Testis (tissue), 2 donors: ENCODE measurements at regions not wholly inside any gene's neighbourhood (a gene's known extent, or its start where the extent isn't known, plus 50 kb on each side); places are given as distances from the start of the nearest gene placed in this dataset.

Source experiments
- POLR2A ChIP-seq: fragments of 450-650 bp; IDR thresholded peaks from one replicate; pipeline ENCODE4 v1.6.1; 2017; ENCODE audit warnings: antibody characterized with exemption, mild to moderate bottlenecking, moderate library complexity
- TF ChIP-seq, protein P1 (sequence below), 3 experiments: fragments of 450-650 bp in 2 of 3; fragments of 200-600 bp in 1 of 3; sonication (generic) in 1 of 3; IDR thresholded peaks; one replicate each; pipeline ENCODE4 v1.5.1; 2016 to 2019; ENCODE audit warnings: antibody characterized with exemption in 3 of 3, mild to moderate bottlenecking in 2 of 3, moderate library complexity in 1 of 3

DNA sequence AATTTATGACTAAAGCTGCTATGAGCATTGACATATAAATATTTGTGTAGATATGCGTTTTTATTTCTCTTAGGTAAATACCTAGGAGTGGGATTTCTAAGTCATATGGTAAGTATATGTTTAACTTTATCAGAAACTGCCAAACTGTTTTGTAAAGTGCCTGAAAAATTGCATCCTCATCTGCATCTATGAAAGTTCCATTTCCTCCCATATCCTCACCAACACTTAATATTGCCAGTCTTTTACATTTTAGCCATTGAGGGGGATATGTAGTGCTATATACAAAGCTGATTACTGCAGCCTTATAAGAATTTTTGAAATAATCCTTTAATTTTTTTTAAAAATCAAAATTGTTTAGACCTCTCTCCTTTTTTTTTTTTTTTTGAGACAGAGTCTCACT, 123.1 kb upstream of the SPRY4 start:
- TF ChIP-seq POLR2A = no peak
- TF ChIP-seq, protein P1, sequence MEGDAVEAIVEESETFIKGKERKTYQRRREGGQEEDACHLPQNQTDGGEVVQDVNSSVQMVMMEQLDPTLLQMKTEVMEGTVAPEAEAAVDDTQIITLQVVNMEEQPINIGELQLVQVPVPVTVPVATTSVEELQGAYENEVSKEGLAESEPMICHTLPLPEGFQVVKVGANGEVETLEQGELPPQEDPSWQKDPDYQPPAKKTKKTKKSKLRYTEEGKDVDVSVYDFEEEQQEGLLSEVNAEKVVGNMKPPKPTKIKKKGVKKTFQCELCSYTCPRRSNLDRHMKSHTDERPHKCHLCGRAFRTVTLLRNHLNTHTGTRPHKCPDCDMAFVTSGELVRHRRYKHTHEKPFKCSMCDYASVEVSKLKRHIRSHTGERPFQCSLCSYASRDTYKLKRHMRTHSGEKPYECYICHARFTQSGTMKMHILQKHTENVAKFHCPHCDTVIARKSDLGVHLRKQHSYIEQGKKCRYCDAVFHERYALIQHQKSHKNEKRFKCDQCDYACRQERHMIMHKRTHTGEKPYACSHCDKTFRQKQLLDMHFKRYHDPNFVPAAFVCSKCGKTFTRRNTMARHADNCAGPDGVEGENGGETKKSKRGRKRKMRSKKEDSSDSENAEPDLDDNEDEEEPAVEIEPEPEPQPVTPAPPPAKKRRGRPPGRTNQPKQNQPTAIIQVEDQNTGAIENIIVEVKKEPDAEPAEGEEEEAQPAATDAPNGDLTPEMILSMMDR (IDR thresholded peaks at IDR 0.05) = no peak
